OCI-LY1 (cell line): ENCODE measurements at regions not wholly inside any gene's neighbourhood (a gene's known extent, or its start where the extent isn't known, plus 50 kb on each side); places are given as distances from the start of the nearest gene placed in this dataset.

Experiments
- H2AFZ ChIP-seq: fragments of 200-600 bp; sonication (generic), shearing (Covaris generic); 2 replicates; pipeline ENCODE4 v1.6.0; 2014; ENCODE audit warnings: antibody characterized with exemption, mild to moderate bottlenecking, low read length
- H3F3A ChIP-seq: fragments of 200-600 bp; sonication (generic), shearing (Covaris generic); 2 replicates; pipeline ENCODE4 v1.6.0; 2014; ENCODE audit warnings: mild to moderate bottlenecking, antibody characterized with exemption, low read length, moderate library complexity; ENCODE audit not compliant: insufficient read depth
- H3K27ac ChIP-seq: fragments of 200-600 bp; sonication (generic); 2 replicates; pipeline ENCODE4 v1.5.1; 2014; ENCODE audit warnings: low read length, mixed run types, mild to moderate bottlenecking, low read depth; ENCODE audit not compliant: poor library complexity, severe bottlenecking
- H3K27me3 ChIP-seq: fragments of 200-600 bp; sonication (generic); 2 replicates; pipeline ENCODE4 v1.6.0; 2014; ENCODE audit warnings: antibody characterized with exemption, mild to moderate bottlenecking, low read length, moderate library complexity; ENCODE audit not compliant: insufficient read depth
- H3K36me3 ChIP-seq: fragments of 200-600 bp; sonication (generic); 2 replicates; pipeline ENCODE4 v1.6.1; 2014; ENCODE audit warnings: mild to moderate bottlenecking, antibody characterized with exemption, low read length, moderate library complexity, mixed read lengths; ENCODE audit not compliant: insufficient read depth
- H3K4me1 ChIP-seq: fragments of 200-600 bp; sonication (generic); 2 replicates; pipeline ENCODE4 v1.5.1; 2014; ENCODE audit warnings: mild to moderate bottlenecking, low read length, moderate library complexity; ENCODE audit not compliant: insufficient read depth, severe bottlenecking
- H3K4me2 ChIP-seq: fragments of 200-600 bp; sonication (generic), shearing (Covaris generic); 2 replicates; pipeline ENCODE4 v1.6.1; 2014; ENCODE audit warnings: low read length
- H3K4me3 ChIP-seq: fragments of 200-600 bp; sonication (generic); 2 replicates; pipeline ENCODE4 v1.5.1; 2014; ENCODE audit warnings: low read length, low read depth, mild to moderate bottlenecking, mixed read lengths; ENCODE audit not compliant: poor library complexity, severe bottlenecking
- H3K79me2 ChIP-seq: fragments of 200-600 bp; shearing (Covaris generic); 2 replicates; pipeline ENCODE4 v1.6.1; 2016; ENCODE audit warnings: mixed run types, low read length, mixed read lengths; ENCODE audit not compliant: insufficient read depth
- H3K9ac ChIP-seq: fragments of 200-600 bp; sonication (generic), shearing (Covaris generic); 2 replicates; pipeline ENCODE4 v1.6.1; 2014; ENCODE audit warnings: mild to moderate bottlenecking, low read length, mixed read lengths
- H3K9me2 ChIP-seq: fragments of 200-600 bp; sonication (generic), shearing (Covaris generic); 2 replicates; pipeline ENCODE4 v1.6.1; 2014; ENCODE audit warnings: low read depth, mild to moderate bottlenecking, low read length, mixed read lengths
- H3K9me3 ChIP-seq: fragments of 200-600 bp; shearing (Covaris generic); 2 replicates; pipeline ENCODE4 v1.6.1; 2014; ENCODE audit warnings: low read length, mixed read lengths
- H4K20me1 ChIP-seq: fragments of 200-600 bp; sonication (generic), shearing (Covaris generic); 2 replicates; pipeline ENCODE4 v1.6.0; 2016; ENCODE audit warnings: mild to moderate bottlenecking, low read length; ENCODE audit not compliant: insufficient read depth
- EZH2 ChIP-seq: fragments of 200-600 bp; sonication (generic), shearing (Covaris generic); IDR thresholded peaks from 2 replicates; pipeline ENCODE4 v1.8.0; 2017; ENCODE audit warnings: borderline replicate concordance, mixed run types, mild to moderate bottlenecking, antibody characterized with exemption, low read length, moderate library complexity, mixed read lengths
- TF ChIP-seq, protein P1 (sequence below): fragments of 200-600 bp; sonication (generic), shearing (Covaris generic); IDR thresholded peaks from 2 replicates; pipeline ENCODE4 v1.5.1; 2017; ENCODE audit warnings: mild to moderate bottlenecking, antibody characterized with exemption, low read length, moderate library complexity, mixed read lengths

DNA sequence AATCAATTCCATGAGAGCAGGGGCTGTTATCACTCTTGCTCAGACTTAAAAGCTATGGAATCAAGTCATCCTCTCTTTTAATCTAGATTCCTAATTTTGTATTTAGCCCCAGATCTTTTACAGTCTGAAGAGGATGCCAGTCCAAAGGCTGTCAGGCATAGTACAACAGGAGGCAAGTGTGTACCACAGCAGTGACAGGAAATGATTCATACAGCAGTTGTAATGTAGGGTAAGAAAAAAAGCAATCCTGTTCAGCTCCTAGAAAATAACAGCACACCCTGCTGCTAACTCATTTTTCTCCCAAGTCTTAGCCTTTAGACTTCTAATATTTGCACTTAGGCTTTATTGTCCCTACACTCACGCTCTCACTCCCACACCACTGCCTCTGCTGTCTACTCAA, 127.8 kb upstream of the SYT4 start:
- Histone ChIP-seq H3K79me2 (no peaks in the 10 kb centered on the region), H3K27ac (no peak overlapping the region), H4K20me1 (no peaks in the 10 kb centered on the region), H3K9ac (no peak overlapping the region), H3F3A (no peaks in the 10 kb centered on the region), H3K4me1 (no peaks in the 10 kb centered on the region), H3K4me3 (no peak overlapping the region), H3K27me3 (no peaks in the 10 kb centered on the region), H3K36me3 (no peaks in the 10 kb centered on the region), H3K4me2 (no peak overlapping the region), H3K9me3 (no peaks in the 10 kb centered on the region), H3K9me2 (no peaks in the 10 kb centered on the region), H2AFZ (no peak overlapping the region)
- TF ChIP-seq, protein P1, sequence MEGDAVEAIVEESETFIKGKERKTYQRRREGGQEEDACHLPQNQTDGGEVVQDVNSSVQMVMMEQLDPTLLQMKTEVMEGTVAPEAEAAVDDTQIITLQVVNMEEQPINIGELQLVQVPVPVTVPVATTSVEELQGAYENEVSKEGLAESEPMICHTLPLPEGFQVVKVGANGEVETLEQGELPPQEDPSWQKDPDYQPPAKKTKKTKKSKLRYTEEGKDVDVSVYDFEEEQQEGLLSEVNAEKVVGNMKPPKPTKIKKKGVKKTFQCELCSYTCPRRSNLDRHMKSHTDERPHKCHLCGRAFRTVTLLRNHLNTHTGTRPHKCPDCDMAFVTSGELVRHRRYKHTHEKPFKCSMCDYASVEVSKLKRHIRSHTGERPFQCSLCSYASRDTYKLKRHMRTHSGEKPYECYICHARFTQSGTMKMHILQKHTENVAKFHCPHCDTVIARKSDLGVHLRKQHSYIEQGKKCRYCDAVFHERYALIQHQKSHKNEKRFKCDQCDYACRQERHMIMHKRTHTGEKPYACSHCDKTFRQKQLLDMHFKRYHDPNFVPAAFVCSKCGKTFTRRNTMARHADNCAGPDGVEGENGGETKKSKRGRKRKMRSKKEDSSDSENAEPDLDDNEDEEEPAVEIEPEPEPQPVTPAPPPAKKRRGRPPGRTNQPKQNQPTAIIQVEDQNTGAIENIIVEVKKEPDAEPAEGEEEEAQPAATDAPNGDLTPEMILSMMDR = no peak
- no peak for TF ChIP-seq EZH2

DNA sequence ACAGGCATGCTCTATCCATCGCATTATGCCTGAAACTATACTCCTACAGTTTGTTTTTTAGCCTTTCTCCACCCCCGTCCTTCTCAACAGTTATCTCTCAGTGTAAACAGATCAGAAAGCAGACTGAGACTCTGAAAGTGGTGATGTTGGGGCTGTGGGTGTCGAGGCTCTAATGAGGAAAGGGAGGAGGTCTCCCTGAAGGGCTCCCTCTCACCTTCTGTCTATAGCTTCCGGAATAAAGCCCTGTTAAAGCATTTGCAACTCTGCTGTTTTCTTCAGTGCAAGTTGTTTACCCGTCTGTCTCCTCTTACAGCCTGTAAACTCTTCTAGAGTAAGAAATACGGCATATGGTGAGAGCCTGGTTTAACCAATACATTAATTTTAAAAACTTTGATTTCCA, 136.7 kb upstream of the SYT4 start:
- TF ChIP-seq EZH2 = no peak
- H3F3A ChIP-seq = no peaks in the 10 kb centered on the region
- no peak overlapping the region for H2AFZ ChIP-seq

DNA sequence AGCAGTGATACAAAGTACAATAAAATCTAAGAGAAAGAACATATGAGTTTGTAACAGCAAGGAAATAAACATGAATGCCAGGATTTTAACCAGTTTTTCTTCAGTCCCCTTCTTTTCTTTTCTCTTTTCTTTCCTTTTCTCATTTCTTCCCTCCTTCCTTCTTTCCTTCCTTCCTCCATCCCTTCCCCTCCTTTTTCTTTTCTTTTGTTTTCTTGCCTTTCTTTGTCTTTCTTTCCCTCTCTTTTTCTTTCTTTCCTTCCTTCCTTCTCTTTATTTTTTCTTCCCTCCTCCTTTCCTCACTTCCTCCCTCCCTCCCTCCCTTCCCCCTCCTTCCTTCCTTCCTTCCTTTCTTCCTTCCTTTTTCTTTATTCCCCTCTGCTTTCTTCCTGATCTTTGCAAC, 142.8 kb upstream of the SYT4 start:
- Histone ChIP-seq H4K20me1 (no peaks in the 10 kb centered on the region), H3K9ac (no peak overlapping the region), H3K36me3 (no peaks in the 10 kb centered on the region), H3K9me2 (no peaks in the 10 kb centered on the region), H3K4me3 (no peak overlapping the region), H3K4me1 (no peaks in the 10 kb centered on the region), H3K79me2 (no peaks in the 10 kb centered on the region), H3K9me3 (no peaks in the 10 kb centered on the region), H3K4me2 (no peak overlapping the region), H3F3A (no peaks in the 10 kb centered on the region), H3K27ac (no peak overlapping the region), H3K27me3 (no peaks in the 10 kb centered on the region), H2AFZ (no peak overlapping the region)
- TF ChIP-seq, protein P1 = no peak
- no peak for TF ChIP-seq EZH2

More for the DNA sequence above, 136.7 kb upstream of the SYT4 start:
- no peaks in the 10 kb centered on the region for H4K20me1 ChIP-seq
- H3K4me2 ChIP-seq = no peak overlapping the region
- no peaks in the 10 kb centered on the region for H3K79me2 ChIP-seq
- no peak overlapping the region for H3K4me3 ChIP-seq
- no peaks in the 10 kb centered on the region for H3K9me3 ChIP-seq
- no peaks in the 10 kb centered on the region for H3K27me3 ChIP-seq
- no peaks in the 10 kb centered on the region for H3K36me3 ChIP-seq
- no peak overlapping the region for H3K27ac ChIP-seq
- no peaks in the 10 kb centered on the region for H3K4me1 ChIP-seq
- H3K9me2 ChIP-seq = no peaks in the 10 kb centered on the region
- H3K9ac ChIP-seq = no peak overlapping the region

DNA sequence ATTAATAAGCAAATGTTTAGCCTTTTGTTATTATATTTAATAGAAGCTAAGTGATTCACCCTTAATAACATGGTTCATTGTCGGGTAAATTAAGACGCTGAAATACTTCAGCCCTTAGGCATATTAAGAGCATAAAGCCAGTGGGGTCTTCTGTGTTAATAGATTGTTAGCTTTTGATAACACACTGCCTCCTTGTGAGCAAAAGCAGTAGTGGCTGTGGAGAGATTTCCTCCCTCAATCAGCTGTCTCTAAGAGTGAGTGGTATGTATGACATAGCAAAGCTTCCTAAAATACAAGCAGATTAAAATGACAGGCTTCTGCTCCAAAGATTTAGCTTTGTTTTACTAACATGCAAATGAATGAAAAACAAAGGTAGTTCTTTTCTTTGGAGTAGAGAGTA, 143.7 kb upstream of the SYT4 start:
- TF ChIP-seq, protein P1 = peak; percentile 31; the same call in 1 of the 2 replicates
- TF ChIP-seq EZH2 = no peak
- no peaks in the 10 kb centered on the region for H3K9me3 ChIP-seq
- no peak overlapping the region for H3K27ac ChIP-seq
- no peaks in the 10 kb centered on the region for H3K4me1 ChIP-seq
- no peaks in the 10 kb centered on the region for H3K36me3 ChIP-seq
- H4K20me1 ChIP-seq = no peaks in the 10 kb centered on the region
- H3K4me3 ChIP-seq = no peak overlapping the region
- no peaks in the 10 kb centered on the region for H3K27me3 ChIP-seq
- no peaks in the 10 kb centered on the region for H3K9me2 ChIP-seq
- H3K4me2 ChIP-seq = no peak overlapping the region
- no peaks in the 10 kb centered on the region for H3K79me2 ChIP-seq
- no peaks in the 10 kb centered on the region for H3F3A ChIP-seq
- H2AFZ ChIP-seq = no peak overlapping the region
- H3K9ac ChIP-seq = no peak overlapping the region
